GM23338 (cell line): ENCODE measurements at regions not wholly inside any gene's neighbourhood (a gene's known extent, or its start where the extent isn't known, plus 50 kb on each side); places are given as distances from the start of the nearest gene placed in this dataset.
A peak's percentile ranks its signal among the peaks of the same experiment; 100 is the strongest.

ENCODE experiments used
- ATAC-seq: fragments of 200-7000 bp; cut with Tn5 transposase; 3 replicates; pipeline ENCODE4 v1.9.1; 2020
- DNase-seq: peaks from one replicate; pipeline ENCODE4 v3.0.0-alpha.2; 2015; ENCODE audit warnings: low spot score
- H2AFZ ChIP-seq: fragments of 200-600 bp; sonication (generic); 2 replicates; pipeline ENCODE4 v1.8.0; 2016; ENCODE audit warnings: antibody characterized with exemption, mild to moderate bottlenecking, moderate library complexity
- H3F3A ChIP-seq: fragments of 200-600 bp; sonication (generic); replicated peaks from 2 replicates; pipeline ENCODE4 v1.8.0; 2017; ENCODE audit warnings: antibody characterized with exemption, mixed run types, low read depth
- H3K27ac ChIP-seq: fragments of 200-600 bp; sonication (generic); 2 replicates; pipeline ENCODE4 v1.6.1; 2016; ENCODE audit warnings: low read depth
- H3K27me3 ChIP-seq: fragments of 200-600 bp; sonication (generic); 2 replicates; pipeline ENCODE4 v1.8.0; 2016; ENCODE audit warnings: mild to moderate bottlenecking, mixed run types, moderate library complexity; ENCODE audit not compliant: insufficient read depth
- H3K36me3 ChIP-seq: fragments of 200-600 bp; sonication (generic); 2 replicates; pipeline ENCODE4 v1.8.0; 2016; ENCODE audit warnings: mild to moderate bottlenecking; ENCODE audit not compliant: insufficient read depth
- H3K4me1 ChIP-seq: fragments of 200-600 bp; sonication (generic); 2 replicates; pipeline ENCODE4 v1.8.0; 2016; ENCODE audit warnings: mild to moderate bottlenecking, moderate library complexity; ENCODE audit not compliant: insufficient read depth
- H3K4me2 ChIP-seq: fragments of 200-600 bp; sonication (generic); 2 replicates; pipeline ENCODE4 v1.7.1; 2017; ENCODE audit warnings: mixed run types
- H3K4me3 ChIP-seq: fragments of 200-600 bp; sonication (generic); 2 replicates; pipeline ENCODE4 v1.6.1; 2016; ENCODE audit warnings: mixed run types
- H3K79me2 ChIP-seq: fragments of 200-600 bp; sonication (generic); replicated peaks from 2 replicates; pipeline ENCODE4 v1.8.0; 2017; ENCODE audit warnings: mild to moderate bottlenecking; ENCODE audit not compliant: insufficient read depth
- H3K9me2 ChIP-seq: fragments of 200-600 bp; sonication (generic); 2 replicates; pipeline ENCODE4 v1.8.0; 2017; ENCODE audit not compliant: insufficient read depth
- H4K20me1 ChIP-seq: fragments of 200-600 bp; sonication (generic); replicated peaks from 2 replicates; pipeline ENCODE4 v1.8.0; 2017; ENCODE audit warnings: mild to moderate bottlenecking; ENCODE audit not compliant: insufficient read depth
- H3K27ac Mint-ChIP-seq: 2 replicates; pipeline ENCODE4 v1.8.0; 2020; ENCODE audit warnings: inconsistent platforms, mild to moderate bottlenecking, moderate library complexity, mixed read lengths
- H3K27me3 Mint-ChIP-seq: 3 replicates; pipeline ENCODE4 v1.8.0; 2022; ENCODE audit warnings: low read depth, mild to moderate bottlenecking, moderate library complexity, mixed read lengths, inconsistent platforms; ENCODE audit not compliant: insufficient read depth, poor library complexity
- H3K36me3 Mint-ChIP-seq: 3 replicates; pipeline ENCODE4 v1.8.0; 2021; ENCODE audit warnings: low read depth, mild to moderate bottlenecking, inconsistent platforms, moderate library complexity, mixed read lengths
- H3K4me1 Mint-ChIP-seq: 3 replicates; pipeline ENCODE4 v1.8.0; 2020; ENCODE audit warnings: mild to moderate bottlenecking, inconsistent platforms, mixed read lengths
- H3K4me3 Mint-ChIP-seq: 3 replicates; pipeline ENCODE4 v1.8.0; 2021; ENCODE audit warnings: moderate library complexity, mild to moderate bottlenecking, inconsistent platforms, mixed read lengths
- H3K9me3 Mint-ChIP-seq: 3 replicates; pipeline ENCODE4 v1.8.0; 2020; ENCODE audit warnings: moderate library complexity, mild to moderate bottlenecking, inconsistent platforms, mixed read lengths
- CREB1 ChIP-seq: fragments of 250-450 bp; sonication (Bioruptor Pico); IDR thresholded peaks from 2 replicates; pipeline ENCODE4 v1.5.0; 2020; ENCODE audit warnings: low read depth, mild to moderate bottlenecking, moderate library complexity
- CTCF ChIP-seq, 2 experiments: fragments of 200-600 bp in 1 of 2; sonication (generic) in 1 of 2; conservative IDR thresholded peaks; 2 replicates each; pipeline versions ENCODE4 v1.5.1 to v1.6.1; 2016 to 2017; ENCODE audit warnings: antibody characterized with exemption in 2 of 2, low read depth in 2 of 2, mild to moderate bottlenecking in 2 of 2, moderate library complexity in 1 of 2
- ETS1 ChIP-seq: IDR thresholded peaks from 2 replicates; pipeline ENCODE4 v1.6.1; 2016; ENCODE audit warnings: antibody characterized with exemption
- EZH2 ChIP-seq: fragments of 200-600 bp; sonication (generic); IDR thresholded peaks from one replicate; pipeline ENCODE4 v1.8.0; 2017; ENCODE audit warnings: antibody characterized with exemption, mild to moderate bottlenecking, low read depth; ENCODE audit not compliant: unreplicated experiment
- EZH2phosphoT487 ChIP-seq: fragments of 200-600 bp; sonication (generic); IDR thresholded peaks from one replicate; pipeline ENCODE4 v1.8.1; 2018; ENCODE audit warnings: antibody characterized with exemption; ENCODE audit not compliant: unreplicated experiment
- JUNB ChIP-seq: IDR thresholded peaks from one replicate; pipeline ENCODE4 v1.6.1; 2016; ENCODE audit warnings: antibody characterized with exemption; ENCODE audit not compliant: unreplicated experiment
- NANOG ChIP-seq: IDR thresholded peaks from 2 replicates; pipeline ENCODE4 v1.6.1; 2016; ENCODE audit warnings: antibody characterized with exemption, borderline replicate concordance
- POLR2AphosphoS5 ChIP-seq: IDR thresholded peaks from 2 replicates; pipeline ENCODE4 v1.6.1; 2016; ENCODE audit warnings: antibody characterized with exemption, low read depth
- REST ChIP-seq: IDR thresholded peaks from one replicate; pipeline ENCODE4 v1.6.1; 2018; ENCODE audit warnings: antibody characterized with exemption; ENCODE audit not compliant: unreplicated experiment
- STAT1 ChIP-seq: IDR thresholded peaks from one replicate; pipeline ENCODE4 v1.6.1; 2016; ENCODE audit warnings: antibody characterized with exemption; ENCODE audit not compliant: unreplicated experiment
- ZNF114 ChIP-seq: fragments of 250-450 bp; sonication (Bioruptor Pico); IDR thresholded peaks from 2 replicates; pipeline ENCODE4 v1.5.0; 2020; ENCODE audit warnings: mild to moderate bottlenecking, moderate library complexity
- ZNF331 ChIP-seq: fragments of 250-450 bp; sonication (Bioruptor Pico); IDR thresholded peaks from 2 replicates; pipeline ENCODE4 v1.5.0; 2020; ENCODE audit warnings: low read depth, mild to moderate bottlenecking, moderate library complexity
- ZNF462 ChIP-seq: fragments of 250-450 bp; sonication (Bioruptor Pico); IDR thresholded peaks from 2 replicates; pipeline ENCODE4 v1.5.0; 2020; ENCODE audit warnings: mild to moderate bottlenecking, moderate library complexity

- H3K4me2 ChIP-seq, result no peak overlapping the region
- H3K9me2 ChIP-seq, result no peaks in the 10 kb centered on the region
- peaks cover 10% of the 10 kb centered on the region; the same call in 1 of the 2 replicates for H3K4me1 ChIP-seq
- H3K27me3 Mint-ChIP-seq, result no peaks in the 10 kb centered on the region
- no peaks in the 10 kb centered on the region for H4K20me1 ChIP-seq
- no peaks in the 10 kb centered on the region for H3K79me2 ChIP-seq
- no peaks in the 10 kb centered on the region for H3K27me3 ChIP-seq
- ATAC-seq (no peak), DNase-seq (peak; percentile 27)
- H3K36me3 ChIP-seq, result no peaks in the 10 kb centered on the region
- no peaks in the 10 kb centered on the region for H3K36me3 Mint-ChIP-seq
- H3K4me3 ChIP-seq, result no peak overlapping the region
- H3K27ac Mint-ChIP-seq, result no peak overlapping the region; the same call in 1 of the 2 replicates
- H3F3A ChIP-seq, result no peaks in the 10 kb centered on the region
- no peak overlapping the region for H3K4me3 Mint-ChIP-seq
- H2AFZ ChIP-seq, result peak overlapping the region; percentile 12
- no peak for TF ChIP-seq REST
- no peak for TF ChIP-seq ZNF331
- TF ChIP-seq EZH2phosphoT487, result no peak
- no peak for TF ChIP-seq POLR2AphosphoS5
- no peak for TF ChIP-seq ETS1
- no peak for TF ChIP-seq JUNB
- no peak for TF ChIP-seq STAT1
- no peak for TF ChIP-seq CTCF (conservative IDR thresholded peaks at IDR 0.05; ENCODE audit: low read depth in 2 of 2)
- no peak for TF ChIP-seq ZNF114 (CRISPR knock-in tag)
- TF ChIP-seq NANOG, result no peak
- TF ChIP-seq ZNF462, result no peak
- TF ChIP-seq CREB1 (CRISPR knock-in tag), result no peak
- TF ChIP-seq EZH2, result no peak
- H3K9me3 Mint-ChIP-seq, result no peaks in the 10 kb centered on the region
- H3K4me1 Mint-ChIP-seq, result peaks cover 9% of the 10 kb centered on the region; the same call in 2 of the 3 replicates
- no peak overlapping the region for H3K27ac ChIP-seq
Observed at GRCh38 chr6:98498866-98499265, 335.5 kb upstream of the POU3F2 start.
